ENCODE measurements at regions not wholly inside any gene's neighbourhood (a gene's known extent, or its start where the extent isn't known, plus 50 kb on each side); places are given as distances from the start of the nearest gene placed in this dataset.

DNA sequence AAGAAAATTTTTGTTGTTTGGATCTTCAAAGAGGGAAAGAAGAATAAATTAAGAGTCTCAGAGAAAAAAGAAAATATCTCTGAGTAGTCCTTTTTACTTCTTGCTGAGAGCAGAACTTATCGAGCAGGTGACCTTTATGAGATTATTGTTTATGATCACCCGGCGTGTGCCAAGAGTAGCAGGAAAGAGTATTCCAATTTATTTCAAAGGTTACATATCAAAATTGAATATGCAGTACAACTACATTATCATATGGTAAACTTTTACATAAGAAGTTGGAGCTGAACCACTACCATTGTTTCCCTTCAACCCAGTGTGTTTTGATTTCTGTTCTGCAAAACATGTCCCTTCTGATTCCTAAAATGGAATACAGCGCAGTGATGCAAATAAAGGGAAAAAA is 204.3 kb upstream of the SNX7 start:
- no peak overlapping the region for H3K4me3 ChIP-seq (ENCODE audit: low read depth, low read length)
- TF ChIP-seq, protein P1, sequence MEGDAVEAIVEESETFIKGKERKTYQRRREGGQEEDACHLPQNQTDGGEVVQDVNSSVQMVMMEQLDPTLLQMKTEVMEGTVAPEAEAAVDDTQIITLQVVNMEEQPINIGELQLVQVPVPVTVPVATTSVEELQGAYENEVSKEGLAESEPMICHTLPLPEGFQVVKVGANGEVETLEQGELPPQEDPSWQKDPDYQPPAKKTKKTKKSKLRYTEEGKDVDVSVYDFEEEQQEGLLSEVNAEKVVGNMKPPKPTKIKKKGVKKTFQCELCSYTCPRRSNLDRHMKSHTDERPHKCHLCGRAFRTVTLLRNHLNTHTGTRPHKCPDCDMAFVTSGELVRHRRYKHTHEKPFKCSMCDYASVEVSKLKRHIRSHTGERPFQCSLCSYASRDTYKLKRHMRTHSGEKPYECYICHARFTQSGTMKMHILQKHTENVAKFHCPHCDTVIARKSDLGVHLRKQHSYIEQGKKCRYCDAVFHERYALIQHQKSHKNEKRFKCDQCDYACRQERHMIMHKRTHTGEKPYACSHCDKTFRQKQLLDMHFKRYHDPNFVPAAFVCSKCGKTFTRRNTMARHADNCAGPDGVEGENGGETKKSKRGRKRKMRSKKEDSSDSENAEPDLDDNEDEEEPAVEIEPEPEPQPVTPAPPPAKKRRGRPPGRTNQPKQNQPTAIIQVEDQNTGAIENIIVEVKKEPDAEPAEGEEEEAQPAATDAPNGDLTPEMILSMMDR (IDR thresholded peaks at IDR 0.05; ENCODE audit: insufficient read depth, low read depth, low read length, missing control alignments) = no peak
- no peak for DNase-seq (ENCODE audit: low read depth)

DNA sequence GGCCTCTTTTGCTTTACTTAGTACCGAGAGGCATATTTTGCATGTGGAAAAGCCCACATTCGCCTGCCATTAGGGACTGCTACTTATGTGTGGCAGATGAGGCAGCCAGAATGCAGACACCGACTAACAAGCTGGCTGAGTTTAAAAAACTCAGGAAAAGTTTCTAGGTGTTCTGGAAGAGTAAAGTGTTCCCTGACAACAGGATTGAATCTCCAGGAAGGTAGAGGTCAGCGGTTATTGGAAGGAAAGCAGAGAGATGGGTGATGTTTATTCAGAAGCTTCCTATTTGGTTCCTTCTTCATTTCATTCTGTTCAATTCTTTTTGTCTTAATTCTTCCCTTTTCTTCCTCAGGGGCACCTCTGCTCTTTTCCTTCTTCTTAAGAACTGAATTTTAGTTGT is 206.9 kb upstream of the SNX7 start:
- TF ChIP-seq, protein P1 (IDR thresholded peaks at IDR 0.05; ENCODE audit: insufficient read depth, low read depth, low read length, missing control alignments) = no peak
- H3K4me3 ChIP-seq (ENCODE audit: low read depth, low read length) = no peak overlapping the region
- DNase-seq (ENCODE audit: low read depth) = no peak

DNA sequence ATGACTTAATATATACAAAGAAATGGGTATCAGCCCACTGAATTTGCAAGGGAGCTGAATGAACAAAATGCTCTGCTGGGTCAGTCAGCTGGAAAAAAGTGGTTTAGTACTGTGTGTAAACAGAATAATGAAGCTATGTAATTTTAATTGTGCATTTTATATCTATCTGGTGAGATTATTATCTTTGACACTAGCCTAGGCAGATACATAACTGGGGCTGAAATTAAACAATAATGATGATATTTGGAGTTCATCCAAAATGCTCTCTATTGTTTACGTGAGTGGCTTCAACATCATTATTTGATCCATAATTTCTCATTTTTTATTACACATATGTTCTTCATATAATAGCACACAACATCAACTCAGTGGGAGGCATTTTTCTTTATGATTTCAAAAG is 208.5 kb upstream of the SNX7 start:
- H3K4me3 ChIP-seq (ENCODE audit: low read depth, low read length) = no peak overlapping the region
- no peak for DNase-seq (ENCODE audit: low read depth)
- TF ChIP-seq, protein P1 (IDR thresholded peaks at IDR 0.05; ENCODE audit: insufficient read depth, low read depth, low read length, missing control alignments) = no peak

DNA sequence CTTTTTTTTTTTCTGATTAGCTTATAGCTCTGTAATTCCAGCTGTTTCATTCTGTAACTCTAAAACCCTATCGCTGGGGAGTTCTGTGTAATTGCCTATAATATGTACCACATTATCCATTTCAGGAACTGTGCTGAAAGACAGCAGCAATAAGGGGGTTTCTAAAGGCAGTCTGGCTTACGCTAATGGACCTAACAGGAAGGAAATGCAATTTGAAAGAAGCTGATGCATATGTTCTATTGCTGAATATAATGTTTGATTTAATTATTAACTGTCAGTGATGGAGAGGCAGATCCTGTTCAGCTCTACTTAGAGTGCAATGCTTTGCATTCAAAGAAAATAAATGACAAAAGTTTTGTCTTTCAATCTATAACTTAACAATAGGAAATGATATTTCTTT is 209.4 kb upstream of the SNX7 start:
- no peak for DNase-seq (ENCODE audit: low read depth)
- H3K4me3 ChIP-seq (ENCODE audit: low read depth, low read length) = no peak overlapping the region
- TF ChIP-seq, protein P1 (IDR thresholded peaks at IDR 0.05; ENCODE audit: insufficient read depth, low read depth, low read length, missing control alignments) = no peak

DNA sequence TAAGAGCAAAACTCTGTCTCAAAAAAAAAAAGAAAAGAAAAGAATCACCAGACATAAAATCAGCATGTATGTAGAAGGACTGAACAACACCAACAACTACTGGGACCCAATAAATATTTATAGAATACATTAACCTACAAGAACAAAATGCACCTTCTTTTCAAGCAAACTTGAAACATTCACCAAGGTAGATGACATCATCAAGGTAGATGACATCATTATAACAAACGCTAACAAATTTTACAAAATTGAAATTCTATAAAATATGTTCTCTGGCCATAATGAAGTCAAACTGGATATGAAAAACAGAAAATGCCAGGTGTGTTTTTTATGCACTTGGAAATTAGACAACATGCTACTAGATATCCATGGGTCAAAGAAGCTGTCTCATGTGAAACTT is 220.2 kb upstream of the SNX7 start:
- DNase-seq (ENCODE audit: low read depth) = no peak
- TF ChIP-seq, protein P1 (IDR thresholded peaks at IDR 0.05; ENCODE audit: insufficient read depth, low read depth, low read length, missing control alignments) = no peak
- no peak overlapping the region for H3K4me3 ChIP-seq (ENCODE audit: low read depth, low read length)

DNA sequence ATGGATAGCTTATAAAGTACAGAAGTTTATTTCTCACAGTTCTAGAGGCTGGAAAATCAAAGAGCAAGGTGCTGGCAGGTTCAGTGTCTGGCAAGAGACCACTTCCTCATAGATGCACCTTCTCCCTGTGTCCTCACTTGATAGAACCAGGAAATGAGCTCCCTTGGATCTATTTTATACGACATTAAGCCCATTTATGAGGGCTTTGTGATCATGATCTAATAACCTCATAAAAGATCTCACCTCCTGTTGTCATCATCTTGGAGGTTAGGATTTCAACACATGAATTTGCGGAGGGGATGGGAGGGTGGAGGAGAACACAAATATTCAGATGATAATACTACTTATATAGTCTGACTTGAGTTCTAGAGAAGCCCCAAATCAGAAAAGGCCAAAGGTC is 222.1 kb upstream of the SNX7 start:
- no peak overlapping the region for H3K4me3 ChIP-seq (ENCODE audit: low read depth, low read length)
- no peak for DNase-seq (ENCODE audit: low read depth)
- TF ChIP-seq, protein P1 (IDR thresholded peaks at IDR 0.05; ENCODE audit: insufficient read depth, low read depth, low read length, missing control alignments) = no peak

DNA sequence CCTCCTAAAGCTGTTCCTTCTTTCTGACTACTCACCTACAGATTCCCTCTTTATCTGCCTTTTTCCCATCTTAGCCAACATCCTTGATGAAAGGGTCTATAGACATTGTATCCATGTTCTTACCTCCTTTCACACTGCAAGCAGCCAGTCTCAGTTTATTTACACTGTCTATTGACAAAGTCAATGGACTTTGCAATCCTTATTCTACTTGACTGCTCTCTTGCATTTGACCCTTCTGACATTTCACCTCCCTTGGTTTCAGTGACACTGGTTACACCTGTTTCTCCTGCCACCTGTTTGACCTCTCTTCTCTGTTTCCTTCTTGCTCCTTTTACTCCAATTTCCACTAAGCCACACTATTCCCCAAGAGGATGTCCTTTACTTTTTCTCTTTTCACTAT is 224.0 kb upstream of the SNX7 start:
- DNase-seq (ENCODE audit: low read depth) = no peak
- TF ChIP-seq, protein P1 (IDR thresholded peaks at IDR 0.05; ENCODE audit: insufficient read depth, low read depth, low read length, missing control alignments) = no peak
- no peak overlapping the region for H3K4me3 ChIP-seq (ENCODE audit: low read depth, low read length)

All from GM12865 (cell line).